ENCODE measurements at regions not wholly inside any gene's neighbourhood (a gene's known extent, or its start where the extent isn't known, plus 50 kb on each side); places are given as distances from the start of the nearest gene placed in this dataset.

GRCh38 chr14:65290830-65291229, 121.7 kb upstream of the FUT8 start:
- no peak for TF ChIP-seq POLR2A (IDR thresholded peaks at IDR 0.05)
- TF ChIP-seq, protein P1, sequence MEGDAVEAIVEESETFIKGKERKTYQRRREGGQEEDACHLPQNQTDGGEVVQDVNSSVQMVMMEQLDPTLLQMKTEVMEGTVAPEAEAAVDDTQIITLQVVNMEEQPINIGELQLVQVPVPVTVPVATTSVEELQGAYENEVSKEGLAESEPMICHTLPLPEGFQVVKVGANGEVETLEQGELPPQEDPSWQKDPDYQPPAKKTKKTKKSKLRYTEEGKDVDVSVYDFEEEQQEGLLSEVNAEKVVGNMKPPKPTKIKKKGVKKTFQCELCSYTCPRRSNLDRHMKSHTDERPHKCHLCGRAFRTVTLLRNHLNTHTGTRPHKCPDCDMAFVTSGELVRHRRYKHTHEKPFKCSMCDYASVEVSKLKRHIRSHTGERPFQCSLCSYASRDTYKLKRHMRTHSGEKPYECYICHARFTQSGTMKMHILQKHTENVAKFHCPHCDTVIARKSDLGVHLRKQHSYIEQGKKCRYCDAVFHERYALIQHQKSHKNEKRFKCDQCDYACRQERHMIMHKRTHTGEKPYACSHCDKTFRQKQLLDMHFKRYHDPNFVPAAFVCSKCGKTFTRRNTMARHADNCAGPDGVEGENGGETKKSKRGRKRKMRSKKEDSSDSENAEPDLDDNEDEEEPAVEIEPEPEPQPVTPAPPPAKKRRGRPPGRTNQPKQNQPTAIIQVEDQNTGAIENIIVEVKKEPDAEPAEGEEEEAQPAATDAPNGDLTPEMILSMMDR (IDR thresholded peaks at IDR 0.05) = no peak
